HG03432 (cell line): ENCODE measurements at regions not wholly inside any gene's neighbourhood (a gene's known extent, or its start where the extent isn't known, plus 50 kb on each side); places are given as distances from the start of the nearest gene placed in this dataset.
"Not testable (repeated sequence)": the region's sequence is repeated elsewhere in the genome, so short reads cannot be mapped to it uniquely, and the experiment has no call there.

Experiments
- ATAC-seq: cut with Tn5 transposase; IDR thresholded peaks from one replicate; pipeline ENCODE4 v1.9.1; 2021; ENCODE audit warnings: mild to moderate bottlenecking, moderate library complexity; ENCODE audit not compliant: unreplicated experiment

DNA sequence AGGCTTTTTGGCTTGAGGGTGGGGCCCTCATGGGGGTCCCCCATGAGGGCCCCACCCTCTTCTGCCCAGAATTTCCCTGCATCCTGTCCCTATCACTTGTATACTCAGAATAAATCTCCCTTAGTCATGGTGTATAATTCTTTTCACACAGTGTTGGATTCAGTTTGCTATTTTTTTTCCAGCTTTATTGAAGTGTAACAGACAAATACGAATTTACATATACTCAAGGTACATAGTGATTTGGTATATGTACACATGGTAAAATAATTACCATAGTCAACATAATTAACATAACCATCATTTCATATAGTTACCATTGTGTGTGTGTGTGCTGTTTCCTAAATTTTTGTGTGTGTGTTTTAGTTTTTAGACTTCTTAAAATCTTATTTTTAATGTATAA is 289.4 kb downstream of the CNTNAP3B start:
- not testable (repeated sequence) for ATAC-seq

DNA sequence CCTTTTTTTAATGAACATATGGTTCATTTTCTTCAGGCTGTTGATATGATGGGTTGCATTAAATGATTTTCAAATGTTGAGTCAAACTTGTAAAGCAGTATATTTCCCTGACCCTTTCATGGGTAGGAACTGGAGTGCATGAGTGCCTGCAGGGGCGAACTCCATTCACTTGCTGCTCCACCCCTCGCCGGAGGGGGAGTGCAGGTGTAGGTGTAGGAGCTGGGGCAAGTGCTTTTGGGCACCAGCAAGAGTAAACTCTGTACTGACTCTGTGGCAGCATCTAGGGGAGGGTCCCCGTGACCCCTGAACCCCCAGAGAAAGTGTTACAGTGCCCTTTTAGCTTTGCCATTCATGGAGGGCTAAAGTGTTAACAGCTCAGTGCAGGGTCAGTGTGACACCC is 290.3 kb downstream of the CNTNAP3B start:
- ATAC-seq: not testable (repeated sequence)

DNA sequence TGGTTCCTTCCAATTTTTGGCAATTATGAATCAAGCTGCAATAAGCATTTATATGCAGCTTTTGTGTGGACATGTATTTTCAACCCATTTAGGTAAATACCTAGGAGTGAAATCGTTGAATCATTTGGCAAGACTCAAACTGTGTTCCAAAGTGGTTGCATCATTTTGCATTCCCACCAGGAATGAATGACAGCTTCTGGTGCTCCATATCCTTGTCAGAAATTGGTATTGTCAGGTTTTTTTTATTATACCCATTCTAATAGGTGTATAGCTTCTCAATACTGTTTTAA is 290.7 kb downstream of the CNTNAP3B start:
- ATAC-seq: not testable (repeated sequence)

DNA sequence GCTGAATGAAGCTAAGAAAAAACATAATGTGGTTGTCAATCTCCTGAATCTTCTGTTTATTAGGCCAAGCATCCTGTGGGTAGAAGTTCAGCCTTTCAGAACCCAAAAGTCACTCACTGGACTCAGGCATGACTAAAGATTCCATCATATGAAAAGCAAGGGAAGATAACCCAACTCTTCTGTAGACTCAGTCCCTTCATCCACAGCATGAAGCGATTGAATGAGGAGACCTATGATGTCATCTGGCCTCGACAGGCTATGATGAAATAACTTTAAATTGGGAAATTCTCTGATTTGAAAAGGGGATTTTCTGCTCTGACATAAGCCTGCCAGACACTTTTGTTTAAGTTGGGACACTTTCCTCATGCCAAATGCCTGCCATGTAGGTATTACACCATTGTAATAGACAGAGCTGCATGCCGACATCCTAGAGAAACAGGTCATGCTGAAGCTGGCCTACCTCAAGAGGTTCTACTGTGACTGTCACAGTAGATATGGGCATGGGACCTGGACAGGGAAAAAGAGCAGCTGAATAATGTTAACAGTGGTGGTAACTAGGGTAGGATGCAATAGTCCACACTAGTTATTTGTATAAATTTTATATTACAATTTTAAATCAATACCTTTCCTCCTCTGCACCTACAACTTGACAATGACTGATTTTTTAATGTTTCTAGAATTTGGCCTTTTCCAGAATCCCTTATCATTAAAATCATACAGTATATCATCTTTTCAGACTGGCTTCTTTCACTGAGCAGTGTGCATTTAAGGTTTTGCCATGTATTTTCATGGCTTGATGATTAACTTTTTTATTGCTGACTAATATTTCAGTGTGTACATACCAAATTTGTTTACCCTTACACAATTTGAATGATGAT is 291.3 kb downstream of the CNTNAP3B start:
- not testable (repeated sequence) for ATAC-seq

DNA sequence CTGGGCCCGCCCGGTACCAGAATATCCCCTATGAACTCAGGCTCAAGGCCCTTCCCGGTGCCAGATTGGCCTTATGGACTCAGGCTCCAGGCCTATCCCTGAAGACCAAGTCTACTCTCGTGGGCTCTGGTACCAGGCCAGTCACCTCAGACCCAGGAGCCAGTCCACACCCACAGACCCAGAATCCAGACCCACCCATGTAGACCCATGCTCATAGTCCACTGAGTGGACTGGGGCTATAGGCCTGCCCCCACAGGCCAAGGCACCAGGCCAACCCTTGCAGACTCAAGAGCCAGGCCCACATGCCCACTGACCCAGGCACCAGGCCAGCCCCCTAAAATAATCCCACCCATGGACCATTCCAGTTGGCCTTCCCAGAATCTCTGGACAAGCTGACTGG is 296.1 kb downstream of the CNTNAP3B start:
- ATAC-seq: not testable (repeated sequence)

DNA sequence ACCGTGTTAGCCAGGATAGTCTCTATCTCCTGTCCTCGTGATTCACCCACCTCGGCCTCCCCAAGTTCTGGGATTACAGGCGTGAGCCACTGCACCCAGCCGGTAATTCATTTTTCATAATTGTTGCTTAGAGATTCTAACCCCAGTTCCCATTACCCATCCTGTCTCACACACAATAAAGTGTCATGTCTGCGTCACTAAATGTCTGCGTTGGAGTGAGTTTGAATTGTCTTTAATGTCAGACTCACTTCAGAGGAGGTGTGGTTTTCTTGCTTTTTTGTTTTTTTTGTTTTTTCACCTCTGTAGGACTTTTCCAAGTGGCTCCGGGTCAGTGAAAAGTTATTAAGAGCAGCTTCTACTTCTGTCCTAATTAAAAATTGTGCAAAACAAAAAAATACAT is 304.5 kb downstream of the CNTNAP3B start:
- not testable (repeated sequence) for ATAC-seq

DNA sequence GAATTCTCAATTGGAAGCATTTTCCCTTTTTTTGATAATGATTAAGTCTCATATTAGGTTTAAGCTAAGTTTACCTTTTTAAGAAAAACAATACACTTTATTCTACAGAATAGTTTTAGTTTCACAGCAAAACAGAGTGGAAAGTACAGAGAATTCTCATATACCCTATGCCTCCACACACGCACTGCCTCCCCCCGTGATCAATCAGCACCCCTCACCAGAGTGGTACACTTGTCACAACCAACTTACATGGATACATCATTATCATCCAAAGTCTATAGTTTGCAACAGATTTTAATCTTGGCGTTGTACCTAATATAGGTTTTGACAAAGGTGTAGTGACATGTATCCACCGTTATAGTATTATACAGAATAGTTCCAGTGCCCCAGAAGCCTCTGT is 326.5 kb downstream of the CNTNAP3B start:
- ATAC-seq: not testable (repeated sequence)

DNA sequence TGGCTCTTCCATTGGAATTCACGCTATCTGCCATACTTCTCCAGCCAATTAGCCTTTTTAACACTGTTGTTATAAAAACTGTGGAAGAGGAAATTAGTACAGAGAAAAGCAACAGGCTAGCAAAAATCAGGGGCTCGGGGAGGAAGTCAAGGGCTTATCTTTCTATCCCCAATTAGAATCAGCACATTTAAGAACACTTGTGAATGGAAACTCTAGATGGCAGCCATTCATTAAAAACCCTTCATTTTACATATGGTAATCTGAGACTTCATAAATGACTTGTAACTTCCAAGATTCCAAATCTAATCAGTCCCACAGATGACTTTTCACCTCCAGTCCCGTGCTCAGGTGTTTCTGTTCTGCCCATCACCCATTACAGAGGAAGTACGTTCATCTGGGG is 330.5 kb downstream of the CNTNAP3B start:
- not testable (repeated sequence) for ATAC-seq

DNA sequence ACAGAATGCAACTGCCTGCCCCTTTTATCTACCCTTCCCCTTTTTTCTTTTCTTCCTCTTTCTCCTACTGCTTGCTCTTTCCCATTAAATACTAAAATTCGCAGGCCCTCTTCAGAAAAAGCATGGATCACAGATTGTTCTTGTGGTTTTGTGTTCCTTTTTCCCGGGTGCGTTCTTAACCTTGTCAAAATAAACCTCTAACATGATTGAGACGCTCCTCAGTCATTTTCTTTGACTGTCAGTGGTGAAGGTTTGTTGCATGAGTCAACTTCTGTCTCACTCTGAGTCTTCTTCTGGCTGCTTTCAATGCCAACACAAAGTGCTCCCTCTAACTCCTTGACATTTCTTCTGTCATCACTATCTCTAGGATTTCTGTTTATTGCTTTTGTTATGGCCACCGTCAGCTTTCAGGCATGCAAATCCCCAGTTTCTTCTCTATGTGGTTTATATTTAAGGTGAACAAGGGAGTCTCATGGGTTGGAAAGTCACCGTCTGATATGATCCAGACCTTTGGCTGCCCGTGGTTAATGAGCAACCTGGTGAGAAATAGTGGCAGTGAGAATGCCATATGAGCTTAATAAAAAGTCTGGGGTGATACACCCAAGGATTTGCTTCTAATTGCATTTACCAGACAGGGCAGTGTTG is 338.4 kb downstream of the CNTNAP3B start:
- not testable (repeated sequence) for ATAC-seq

DNA sequence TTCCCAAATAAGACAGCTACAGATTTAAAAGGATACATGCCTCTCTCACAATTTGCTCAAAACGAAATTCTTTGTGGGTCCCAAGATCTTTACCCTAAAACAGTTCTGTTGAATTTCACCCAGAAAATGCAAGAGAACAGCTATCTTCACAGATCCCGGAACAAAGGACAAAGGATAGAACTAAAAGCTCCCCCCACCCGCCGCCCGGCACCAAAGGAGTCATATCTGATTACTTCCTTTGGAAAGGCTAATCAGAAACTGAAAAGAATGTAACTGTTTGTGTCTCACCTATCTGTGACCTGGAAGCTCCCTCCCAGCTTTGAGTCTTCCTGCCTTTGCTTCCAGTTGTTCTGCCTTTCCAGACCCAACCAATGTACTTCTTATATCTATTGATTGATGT is 339.2 kb downstream of the CNTNAP3B start:
- ATAC-seq: not testable (repeated sequence)

DNA sequence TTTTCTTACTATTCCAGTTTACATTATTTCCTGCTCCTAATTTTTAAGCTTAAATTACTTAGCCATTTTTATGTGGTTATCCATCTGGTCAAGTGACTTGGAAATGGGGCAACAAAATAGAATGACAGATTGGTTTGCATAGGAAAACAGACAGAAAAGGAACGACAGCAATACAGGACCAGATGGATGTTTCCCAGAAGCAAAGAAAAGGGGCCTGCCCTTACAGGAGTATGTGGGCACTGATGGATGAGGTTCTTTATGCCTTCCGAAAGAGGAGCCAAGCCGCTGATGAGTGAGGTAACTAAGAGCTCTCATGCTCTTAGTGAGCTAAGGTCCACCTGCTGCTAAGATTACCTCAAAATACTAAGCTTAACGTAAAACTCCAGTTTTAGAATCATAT is 339.8 kb downstream of the CNTNAP3B start:
- not testable (repeated sequence) for ATAC-seq

DNA sequence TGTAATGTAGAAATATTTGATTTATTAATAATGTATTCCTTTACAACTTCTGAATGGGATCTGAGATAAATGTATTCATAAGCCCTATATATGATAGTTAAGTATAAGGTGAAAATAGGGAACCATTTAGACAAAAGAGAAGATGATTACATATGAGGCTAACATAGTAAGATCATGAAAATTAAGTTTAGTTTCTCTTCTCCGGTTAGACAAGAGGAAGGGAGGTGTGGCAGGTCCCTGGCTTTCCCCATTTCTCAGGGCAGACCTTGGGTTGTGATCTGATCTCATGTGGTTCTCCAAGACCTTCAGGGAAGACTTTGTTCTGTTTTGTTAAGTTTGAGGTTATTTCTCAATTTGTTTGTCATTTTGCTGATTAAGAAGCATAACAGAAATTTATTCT is 341.3 kb downstream of the CNTNAP3B start:
- ATAC-seq: peak; percentile 82

DNA sequence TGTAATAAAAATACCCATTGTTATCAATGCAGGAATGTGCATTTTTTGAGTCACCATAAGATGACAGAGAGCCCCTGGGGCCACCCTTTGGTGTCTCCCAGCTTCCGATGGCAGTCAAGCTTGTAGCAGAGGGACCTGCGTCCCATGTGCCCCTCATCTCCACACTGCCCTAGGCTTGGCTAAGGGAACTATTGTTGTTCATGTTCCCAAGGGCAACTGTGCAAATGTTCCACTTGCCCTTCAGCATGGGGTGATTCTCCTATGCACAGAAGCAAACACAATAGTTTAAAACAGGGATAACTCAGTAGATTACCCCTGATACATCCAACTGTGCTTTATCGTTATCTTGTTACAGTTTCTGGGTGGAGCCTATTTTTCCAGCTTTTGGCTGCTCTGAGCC is 342.0 kb downstream of the CNTNAP3B start:
- not testable (repeated sequence) for ATAC-seq

DNA sequence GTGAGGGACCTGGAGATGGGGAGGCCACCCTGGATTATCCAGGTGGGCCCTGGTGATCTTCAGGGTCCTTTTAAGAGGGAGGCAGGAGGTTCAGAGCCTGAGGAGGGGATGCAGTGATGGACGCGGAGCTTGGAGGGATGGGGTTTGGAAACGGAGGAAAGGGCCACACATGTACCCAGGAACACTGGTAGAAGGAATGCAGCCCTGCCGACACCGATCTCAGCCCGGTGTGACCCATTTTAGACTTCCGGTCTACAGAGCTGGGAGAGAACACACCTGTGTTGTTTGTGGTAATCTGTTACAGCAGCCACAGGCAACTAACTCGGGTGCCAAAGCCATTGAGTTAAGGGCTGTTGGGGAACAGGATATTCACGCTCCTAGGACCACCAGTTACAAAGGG is 345.2 kb downstream of the CNTNAP3B start:
- not testable (repeated sequence) for ATAC-seq

DNA sequence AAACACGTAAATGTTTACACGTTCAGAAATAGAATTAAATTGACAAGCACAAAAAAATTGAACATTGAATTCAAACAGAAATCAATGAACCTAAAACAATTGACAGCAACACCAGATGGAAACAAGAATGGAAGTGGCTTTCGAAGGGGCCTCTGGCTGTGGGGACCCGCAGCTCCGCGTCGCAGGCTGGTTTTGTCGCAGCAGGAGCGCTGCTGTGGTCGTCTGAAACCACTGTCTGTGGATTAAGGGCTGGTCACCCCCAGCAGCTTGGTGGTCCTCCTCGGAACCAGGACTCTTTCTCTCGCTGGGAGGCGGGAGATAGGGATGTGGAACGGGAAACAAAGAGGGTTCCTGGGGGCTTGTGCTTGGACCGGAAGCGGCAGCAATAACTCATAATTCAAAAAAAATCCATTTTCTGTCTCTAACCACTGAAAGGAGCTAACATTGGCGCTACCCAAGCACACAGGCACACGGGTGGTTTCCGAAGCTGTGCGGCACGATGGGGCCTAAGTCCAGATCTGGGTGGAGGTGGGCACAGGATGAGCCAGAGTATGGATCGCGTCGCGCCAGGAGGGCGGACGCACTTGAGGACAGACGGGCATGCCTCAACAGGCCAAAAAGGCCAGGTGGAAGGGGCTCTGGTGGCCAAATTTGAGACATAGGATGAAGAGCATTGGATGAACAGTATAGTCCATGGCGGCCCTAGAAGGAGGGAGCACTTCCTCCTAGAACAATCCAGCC is 346.0 kb downstream of the CNTNAP3B start:
- not testable (repeated sequence) for ATAC-seq

DNA sequence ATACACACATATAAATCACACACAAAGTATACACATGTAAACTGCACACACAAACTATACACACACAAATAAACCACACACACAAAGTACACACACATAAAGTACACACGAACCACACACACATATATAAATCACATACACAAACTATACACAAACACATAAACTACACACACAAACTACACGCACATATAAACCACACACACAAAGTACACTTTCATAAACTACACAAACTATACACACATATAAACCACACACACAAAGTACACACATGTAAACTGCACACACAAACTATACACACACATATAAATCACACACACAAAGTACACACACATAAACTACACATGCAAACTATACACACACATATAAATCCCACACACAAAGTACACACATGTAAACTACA is 347.3 kb downstream of the CNTNAP3B start:
- ATAC-seq: not testable (repeated sequence)

DNA sequence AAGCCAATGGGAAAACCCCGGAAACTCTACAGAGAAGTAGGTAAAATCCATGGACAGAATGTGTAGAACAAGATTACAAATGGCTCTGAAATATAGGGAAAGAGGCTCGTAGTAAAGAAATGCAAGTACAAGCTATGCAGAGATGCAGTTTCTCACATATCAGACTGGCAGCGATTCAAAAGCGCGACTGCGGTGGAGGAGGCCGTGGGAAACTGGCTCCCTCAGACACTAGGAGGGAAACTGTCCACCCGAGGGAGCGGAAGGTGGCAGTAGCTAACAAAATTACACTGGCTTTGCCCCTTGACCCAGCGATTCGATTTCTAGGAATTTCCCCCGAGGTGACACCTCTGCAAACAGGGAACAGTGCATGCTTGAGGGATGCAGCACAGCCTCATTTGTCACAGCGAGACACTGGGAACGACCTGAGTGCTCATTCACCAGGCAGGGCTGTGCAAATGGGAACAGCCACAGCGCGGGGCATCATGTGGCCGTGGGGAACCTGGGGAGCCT is 349.3 kb downstream of the CNTNAP3B start:
- not testable (repeated sequence) for ATAC-seq

DNA sequence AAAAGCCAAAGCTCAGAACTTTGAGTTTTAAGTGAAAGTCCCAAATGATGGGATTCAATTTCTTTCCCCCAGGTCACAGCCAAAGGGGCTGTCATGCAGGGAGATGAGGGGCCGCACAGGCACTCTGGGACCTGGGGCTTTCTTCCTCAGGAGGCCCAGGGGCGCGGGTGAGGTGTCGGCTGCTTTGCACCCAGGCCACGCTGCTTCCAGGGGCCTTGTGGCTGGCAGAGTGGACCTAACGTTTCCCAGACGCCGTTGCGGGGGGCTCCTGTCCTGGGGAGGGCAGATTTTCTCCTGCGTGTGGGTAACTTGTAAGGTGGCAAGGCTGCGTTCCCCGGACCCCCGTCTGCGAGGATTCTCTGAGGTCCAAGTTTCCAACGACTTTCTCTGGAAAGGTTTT is 350.0 kb downstream of the CNTNAP3B start:
- ATAC-seq: not testable (repeated sequence)

DNA sequence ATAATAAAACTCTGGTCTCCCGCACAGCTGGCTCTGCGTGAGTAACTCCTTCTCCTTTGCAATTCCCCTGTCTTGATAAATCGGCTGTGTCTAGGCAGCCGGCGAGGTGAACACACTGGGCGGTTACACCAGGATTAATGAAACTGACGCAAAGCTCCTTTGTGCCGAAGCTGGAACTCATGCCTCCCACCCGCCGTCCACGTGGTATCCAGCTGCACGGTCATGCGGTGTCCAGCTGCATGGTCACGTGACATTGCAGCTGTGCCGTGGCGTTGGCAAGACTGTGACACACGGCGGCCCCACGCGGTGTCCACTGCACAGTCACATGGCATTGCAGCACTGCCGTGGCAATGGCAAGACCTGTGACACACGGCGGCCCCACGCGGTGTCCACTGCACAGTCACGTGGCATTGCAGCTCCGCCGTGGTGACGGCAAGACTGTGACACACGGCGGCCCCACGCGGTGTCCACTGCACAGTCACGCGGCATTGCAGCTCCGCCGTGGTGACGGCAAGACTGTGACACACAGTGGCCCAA is 350.6 kb downstream of the CNTNAP3B start:
- not testable (repeated sequence) for ATAC-seq

DNA sequence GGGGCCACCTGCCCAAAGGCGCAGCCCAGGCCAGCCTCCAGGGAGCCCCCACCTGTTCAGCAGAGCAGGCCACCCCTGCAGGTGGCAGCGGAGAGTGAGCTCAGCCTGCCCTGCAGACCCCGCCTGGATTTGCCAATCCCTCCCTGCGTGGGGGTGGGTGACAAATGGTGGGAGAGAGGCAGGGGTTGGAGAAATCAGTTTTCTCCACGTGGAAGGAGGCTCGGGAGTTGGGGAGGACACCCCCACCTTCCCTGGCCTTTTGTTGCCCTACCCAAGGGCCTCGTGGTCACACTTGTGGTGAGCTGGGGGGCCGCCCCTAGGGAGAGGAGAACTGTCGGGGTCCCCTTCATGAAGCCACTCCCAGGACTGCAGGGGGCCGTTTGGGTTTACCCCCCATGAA is 351.7 kb downstream of the CNTNAP3B start:
- ATAC-seq: not testable (repeated sequence)

DNA sequence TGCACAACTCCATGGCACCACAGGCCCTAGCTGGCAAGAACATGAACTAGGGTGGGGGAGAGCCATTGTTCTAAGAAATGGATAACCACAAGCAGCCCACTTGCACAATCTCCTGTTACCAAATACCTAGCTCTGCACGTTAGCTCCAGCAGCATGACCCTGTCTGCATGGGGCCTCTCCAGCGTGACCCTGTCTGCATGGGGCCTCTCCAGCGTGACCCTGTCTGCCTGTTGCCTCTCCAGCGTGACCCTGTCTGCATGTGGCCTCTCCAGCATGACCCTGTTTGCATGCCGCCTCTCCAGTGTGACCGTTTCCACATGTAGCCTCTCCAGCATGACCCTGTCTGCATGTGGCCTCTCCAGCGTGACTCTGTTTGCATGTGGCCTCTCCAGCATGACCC is 356.7 kb downstream of the CNTNAP3B start:
- ATAC-seq: not testable (repeated sequence)
